ENCODE measurements at regions not wholly inside any gene's neighbourhood (a gene's known extent, or its start where the extent isn't known, plus 50 kb on each side); places are given as distances from the start of the nearest gene placed in this dataset.

DNA sequence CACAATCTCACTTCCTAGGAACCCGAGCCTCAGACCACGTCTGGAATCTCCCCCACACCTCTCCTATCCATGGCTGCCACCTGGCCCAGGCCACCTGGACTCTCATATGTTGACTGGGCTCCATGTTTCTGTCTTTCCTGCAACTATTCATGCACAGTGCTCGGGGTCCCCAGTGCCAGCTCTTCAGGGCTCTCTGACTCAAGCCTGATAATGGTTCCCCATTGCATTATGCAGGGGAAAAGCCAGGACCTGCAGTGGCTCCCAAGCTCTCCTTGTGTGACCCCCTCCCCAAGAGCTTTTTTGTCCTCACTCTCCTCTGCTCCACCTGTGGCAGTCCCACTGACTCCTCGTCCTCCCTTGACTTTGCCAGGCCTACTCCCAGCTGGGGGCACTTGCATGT is 417.6 kb downstream of the NPHP4 start:
- Histone ChIP-seq H3K4me3 (ENCODE audit: low read length) (no peak overlapping the region), H2AFZ (ENCODE audit: low read depth, low read length) (no peak overlapping the region), H3F3A (ENCODE audit: insufficient read depth, low read length, poor library complexity, severe bottlenecking) (no peaks in the 10 kb centered on the region), H4K20me1 (ENCODE audit: insufficient read depth) (no peaks in the 10 kb centered on the region), H3K9me2 (ENCODE audit: insufficient read depth, low read length) (no peaks in the 10 kb centered on the region), H3K79me2 (replicated peaks; ENCODE audit: insufficient read depth, low read length) (no peaks in the 10 kb centered on the region), H3K27ac (ENCODE audit: low read length) (no peak overlapping the region), H3K36me3 (ENCODE audit: insufficient read depth, low read length) (no peaks in the 10 kb centered on the region), H3K9me3 (ENCODE audit: low read length) (no peaks in the 10 kb centered on the region), H3K9ac (ENCODE audit: low read length) (no peak overlapping the region), H3K4me2 (ENCODE audit: low read length) (no peak overlapping the region), H3K27me3 (ENCODE audit: insufficient read depth, low read depth, low read length) (no peaks in the 10 kb centered on the region)
- TF ChIP-seq TAF1 (IDR thresholded peaks at IDR 0.05; ENCODE audit: low read depth) (no peak), RAD21 (conservative IDR thresholded peaks at IDR 0.05) (no peak), EZH2 (IDR thresholded peaks at IDR 0.05; ENCODE audit: borderline replicate concordance, insufficient read depth, low read length, poor library complexity, severe bottlenecking) (no peak), MXI1 (conservative IDR thresholded peaks at IDR 0.05; ENCODE audit: poor library complexity, severe bottlenecking) (no peak), SMC3 (conservative IDR thresholded peaks at IDR 0.05; ENCODE audit: poor library complexity) (no peak), POLR2AphosphoS5 (IDR thresholded peaks at IDR 0.05) (no peak), EP300 (conservative IDR thresholded peaks at IDR 0.05; ENCODE audit: poor library complexity, severe bottlenecking) (no peak)
- TF ChIP-seq, protein P1, sequence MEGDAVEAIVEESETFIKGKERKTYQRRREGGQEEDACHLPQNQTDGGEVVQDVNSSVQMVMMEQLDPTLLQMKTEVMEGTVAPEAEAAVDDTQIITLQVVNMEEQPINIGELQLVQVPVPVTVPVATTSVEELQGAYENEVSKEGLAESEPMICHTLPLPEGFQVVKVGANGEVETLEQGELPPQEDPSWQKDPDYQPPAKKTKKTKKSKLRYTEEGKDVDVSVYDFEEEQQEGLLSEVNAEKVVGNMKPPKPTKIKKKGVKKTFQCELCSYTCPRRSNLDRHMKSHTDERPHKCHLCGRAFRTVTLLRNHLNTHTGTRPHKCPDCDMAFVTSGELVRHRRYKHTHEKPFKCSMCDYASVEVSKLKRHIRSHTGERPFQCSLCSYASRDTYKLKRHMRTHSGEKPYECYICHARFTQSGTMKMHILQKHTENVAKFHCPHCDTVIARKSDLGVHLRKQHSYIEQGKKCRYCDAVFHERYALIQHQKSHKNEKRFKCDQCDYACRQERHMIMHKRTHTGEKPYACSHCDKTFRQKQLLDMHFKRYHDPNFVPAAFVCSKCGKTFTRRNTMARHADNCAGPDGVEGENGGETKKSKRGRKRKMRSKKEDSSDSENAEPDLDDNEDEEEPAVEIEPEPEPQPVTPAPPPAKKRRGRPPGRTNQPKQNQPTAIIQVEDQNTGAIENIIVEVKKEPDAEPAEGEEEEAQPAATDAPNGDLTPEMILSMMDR (IDR thresholded peaks at IDR 0.05; ENCODE audit: poor library complexity, severe bottlenecking): no peak
- TF ChIP-seq, protein P2, sequence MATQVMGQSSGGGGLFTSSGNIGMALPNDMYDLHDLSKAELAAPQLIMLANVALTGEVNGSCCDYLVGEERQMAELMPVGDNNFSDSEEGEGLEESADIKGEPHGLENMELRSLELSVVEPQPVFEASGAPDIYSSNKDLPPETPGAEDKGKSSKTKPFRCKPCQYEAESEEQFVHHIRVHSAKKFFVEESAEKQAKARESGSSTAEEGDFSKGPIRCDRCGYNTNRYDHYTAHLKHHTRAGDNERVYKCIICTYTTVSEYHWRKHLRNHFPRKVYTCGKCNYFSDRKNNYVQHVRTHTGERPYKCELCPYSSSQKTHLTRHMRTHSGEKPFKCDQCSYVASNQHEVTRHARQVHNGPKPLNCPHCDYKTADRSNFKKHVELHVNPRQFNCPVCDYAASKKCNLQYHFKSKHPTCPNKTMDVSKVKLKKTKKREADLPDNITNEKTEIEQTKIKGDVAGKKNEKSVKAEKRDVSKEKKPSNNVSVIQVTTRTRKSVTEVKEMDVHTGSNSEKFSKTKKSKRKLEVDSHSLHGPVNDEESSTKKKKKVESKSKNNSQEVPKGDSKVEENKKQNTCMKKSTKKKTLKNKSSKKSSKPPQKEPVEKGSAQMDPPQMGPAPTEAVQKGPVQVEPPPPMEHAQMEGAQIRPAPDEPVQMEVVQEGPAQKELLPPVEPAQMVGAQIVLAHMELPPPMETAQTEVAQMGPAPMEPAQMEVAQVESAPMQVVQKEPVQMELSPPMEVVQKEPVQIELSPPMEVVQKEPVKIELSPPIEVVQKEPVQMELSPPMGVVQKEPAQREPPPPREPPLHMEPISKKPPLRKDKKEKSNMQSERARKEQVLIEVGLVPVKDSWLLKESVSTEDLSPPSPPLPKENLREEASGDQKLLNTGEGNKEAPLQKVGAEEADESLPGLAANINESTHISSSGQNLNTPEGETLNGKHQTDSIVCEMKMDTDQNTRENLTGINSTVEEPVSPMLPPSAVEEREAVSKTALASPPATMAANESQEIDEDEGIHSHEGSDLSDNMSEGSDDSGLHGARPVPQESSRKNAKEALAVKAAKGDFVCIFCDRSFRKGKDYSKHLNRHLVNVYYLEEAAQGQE (IDR thresholded peaks at IDR 0.05; ENCODE audit: borderline replicate concordance): no peak

DNA sequence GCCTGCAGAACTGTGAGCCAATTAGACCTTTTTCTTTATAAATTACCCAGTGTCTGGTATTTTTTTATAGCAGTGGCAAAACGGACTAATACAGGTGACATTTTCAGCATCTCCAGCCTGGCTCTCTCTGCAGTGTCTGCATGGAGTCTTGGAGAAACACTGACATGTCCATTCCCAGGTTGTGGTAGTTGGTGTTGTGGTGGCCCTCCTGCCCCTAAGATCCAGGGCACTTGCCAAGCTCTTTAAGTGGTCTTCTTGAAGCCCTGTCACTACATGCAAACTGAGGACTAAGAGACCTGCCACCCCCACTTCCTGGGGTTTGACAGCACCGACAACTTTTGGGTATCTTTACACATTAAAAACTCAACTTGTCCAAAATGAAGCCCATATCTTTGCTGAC is 419.4 kb downstream of the NPHP4 start:
- no peak overlapping the region for H3K4me2 ChIP-seq (ENCODE audit: low read length)
- no peaks in the 10 kb centered on the region for H3K9me2 ChIP-seq (ENCODE audit: insufficient read depth, low read length)
- H3K79me2 ChIP-seq (replicated peaks; ENCODE audit: insufficient read depth, low read length): no peaks in the 10 kb centered on the region
- H3K27ac ChIP-seq (ENCODE audit: low read length): no peak overlapping the region
- TF ChIP-seq TAF1 (IDR thresholded peaks at IDR 0.05; ENCODE audit: low read depth): no peak
- TF ChIP-seq SMC3 (conservative IDR thresholded peaks at IDR 0.05; ENCODE audit: poor library complexity): no peak
- no peak for TF ChIP-seq POLR2AphosphoS5 (IDR thresholded peaks at IDR 0.05)
- no peak overlapping the region for H3K9ac ChIP-seq (ENCODE audit: low read length)
- H3K9me3 ChIP-seq (ENCODE audit: low read length): peaks cover 5% of the 10 kb centered on the region
- no peak overlapping the region for H2AFZ ChIP-seq (ENCODE audit: low read depth, low read length)
- H4K20me1 ChIP-seq (ENCODE audit: insufficient read depth): no peaks in the 10 kb centered on the region
- H3K36me3 ChIP-seq (ENCODE audit: insufficient read depth, low read length): no peaks in the 10 kb centered on the region
- no peak overlapping the region for H3K4me3 ChIP-seq (ENCODE audit: low read length)
- no peaks in the 10 kb centered on the region for H3F3A ChIP-seq (ENCODE audit: insufficient read depth, low read length, poor library complexity, severe bottlenecking)
- no peaks in the 10 kb centered on the region for H3K27me3 ChIP-seq (ENCODE audit: insufficient read depth, low read depth, low read length)
